GM21619 (cell line): ENCODE measurements at regions not wholly inside any gene's neighbourhood (a gene's known extent, or its start where the extent isn't known, plus 50 kb on each side); places are given as distances from the start of the nearest gene placed in this dataset.
"Not testable (repeated sequence)": the region's sequence is repeated elsewhere in the genome, so short reads cannot be mapped to it uniquely, and the experiment has no call there.

Source experiments
- ATAC-seq: cut with Tn5 transposase; IDR thresholded peaks from one replicate; pipeline ENCODE4 v1.9.1; 2021; ENCODE audit not compliant: unreplicated experiment

GRCh38 chr12:69171881-69172280, 67.5 kb upstream of the CPSF6 start:
- ATAC-seq: no peak

- no peak for ATAC-seq
These were observed 66.9 kb upstream of the CPSF6 start for GRCh38 chr12:69172491-69172890.

GRCh38 chr12:69173368-69173767, 66.0 kb upstream of the CPSF6 start:
- no peak for ATAC-seq

- no peak for ATAC-seq
These were observed 59.6 kb upstream of the CPSF6 start for GRCh38 chr12:69179786-69180185.

- ATAC-seq: not testable (repeated sequence)
These were observed 51.8 kb upstream of the CPSF6 start for GRCh38 chr12:69187572-69187971.

- no peak for ATAC-seq
These were observed 49.9 kb upstream of the CPSF6 start for GRCh38 chr12:69189378-69189978.
